CD4-positive, alpha-beta memory T cell (primary cell): ENCODE measurements at regions not wholly inside any gene's neighbourhood (a gene's known extent, or its start where the extent isn't known, plus 50 kb on each side); places are given as distances from the start of the nearest gene placed in this dataset.

Source experiments
- CTCF ChIA-PET: fragments of 350-600 bp; sonication (Branson Sonifier 250); formaldehyde crosslinking; loops from one replicate; lab custom pipeline; 2021; ENCODE audit warnings: inconsistent platforms; ENCODE audit not compliant: partially characterized antibody; lab: Charles Lee
- POLR2A ChIA-PET: fragments of 350-600 bp; sonication (Branson Sonifier 250); formaldehyde crosslinking; loops from one replicate; lab custom pipeline; 2021; ENCODE audit not compliant: partially characterized antibody; lab: Charles Lee
- DNase-seq, 5 donors: peaks; one replicate each; pipeline versions ENCODE4 v3.0.0 to v3.0.0-alpha.2; 2020 to 2022; ENCODE audit warnings: mixed read lengths in 1 of 5
- H3K27ac ChIP-seq: one replicate; pipeline ENCODE4 v1.7.0; 2013; ENCODE audit warnings: low read depth, low read length
- H3K27me3 ChIP-seq: 2 replicates; pipeline ENCODE4 v1.7.0; 2013; ENCODE audit warnings: mild to moderate bottlenecking, low read length, moderate library complexity; ENCODE audit not compliant: insufficient read depth
- H3K36me3 ChIP-seq: 2 replicates; pipeline ENCODE4 v1.7.0; 2013; ENCODE audit warnings: mild to moderate bottlenecking, low read length, moderate library complexity; ENCODE audit not compliant: insufficient read depth
- H3K4me1 ChIP-seq: 2 replicates; pipeline ENCODE4 v1.7.0; 2013; ENCODE audit warnings: mild to moderate bottlenecking, low read length, moderate library complexity; ENCODE audit not compliant: insufficient read depth
- H3K4me3 ChIP-seq, 2 donors: one replicate each; pipeline ENCODE4 v1.7.0; 2013; ENCODE audit warnings: low read length in 2 of 2, mild to moderate bottlenecking in 1 of 2
- H3K9me3 ChIP-seq, 2 donors: one replicate each; pipeline ENCODE4 v1.7.0; 2013; ENCODE audit warnings: low read length in 2 of 2, control low read depth in 1 of 2; ENCODE audit not compliant: control insufficient read depth in 1 of 2
- H3K27ac Mint-ChIP-seq, 7 donors: one replicate each; pipeline ENCODE4 v1.8.0; 2020 to 2021; ENCODE audit warnings: mixed read lengths in 7 of 7, mild to moderate bottlenecking in 6 of 7, inconsistent platforms in 3 of 7, moderate library complexity in 3 of 7
- H3K27me3 Mint-ChIP-seq, 2 donors: one replicate each; pipeline ENCODE4 v1.8.0; 2020 to 2021; ENCODE audit warnings: mixed read lengths in 2 of 2
- H3K36me3 Mint-ChIP-seq, 2 donors: one replicate each; pipeline ENCODE4 v1.8.0; 2020 to 2021; ENCODE audit warnings: mixed read lengths in 2 of 2, inconsistent platforms in 1 of 2, mild to moderate bottlenecking in 1 of 2
- H3K4me1 Mint-ChIP-seq, 4 donors: one replicate each; pipeline ENCODE4 v1.8.0; 2020 to 2021; ENCODE audit warnings: mixed read lengths in 4 of 4, mild to moderate bottlenecking in 1 of 4
- H3K4me3 Mint-ChIP-seq, 8 donors: one replicate each; pipeline ENCODE4 v1.8.0; 2020 to 2021; ENCODE audit warnings: mixed read lengths in 8 of 8, mild to moderate bottlenecking in 7 of 8, moderate library complexity in 6 of 8, inconsistent platforms in 3 of 8
- H3K9me3 Mint-ChIP-seq, 8 donors: one replicate each; pipeline ENCODE4 v1.8.0; 2020 to 2021; ENCODE audit warnings: mixed read lengths in 8 of 8, mild to moderate bottlenecking in 5 of 8, inconsistent platforms in 3 of 8, moderate library complexity in 1 of 8
- intact Hi-C: fragments of 100-400 bp; cut with micrococcal nuclease; formaldehyde crosslinking; loops from one replicate; pipeline ENCODE4 v1.15.1; 2023

GRCh38 chr2:236720974-236721540 is 151.4 kb downstream of the ACKR3 start:
- Histone ChIP-seq H3K27me3 (no peaks in the 10 kb centered on the region), H3K4me3 (no peak overlapping the region), H3K4me1 (no peaks in the 10 kb centered on the region), H3K36me3 (no peaks in the 10 kb centered on the region), H3K27ac (no peak overlapping the region), H3K9me3 (no peaks in the 10 kb centered on the region)
- peaks cover 4 to 15% of the 10 kb centered on the region in 2 donors for H3K27me3 Mint-ChIP-seq
- no peak for DNase-seq
- intact Hi-C loops: no loop called here
- H3K9me3 Mint-ChIP-seq: peaks cover 0 to 3% (median 0%) of the 10 kb centered on the region in 8 donors
- POLR2A ChIA-PET: no interaction called here
- no peak overlapping the region for H3K4me3 Mint-ChIP-seq
- H3K36me3 Mint-ChIP-seq: no peaks in the 10 kb centered on the region
- CTCF ChIA-PET: no interaction called here
- H3K4me1 Mint-ChIP-seq: no peaks in the 10 kb centered on the region
- no peak overlapping the region for H3K27ac Mint-ChIP-seq

GRCh38 chr2:236724200-236724599 is 154.6 kb downstream of the ACKR3 start:
- intact Hi-C loops: no loop called here
- no peak overlapping the region for H3K4me3 Mint-ChIP-seq
- H3K27me3 ChIP-seq: no peaks in the 10 kb centered on the region
- peaks cover 0 to 3% (median 0%) of the 10 kb centered on the region in 8 donors for H3K9me3 Mint-ChIP-seq
- H3K27ac ChIP-seq: no peak overlapping the region
- CTCF ChIA-PET: no interaction called here
- no peaks in the 10 kb centered on the region for H3K36me3 ChIP-seq
- no peak overlapping the region for H3K4me3 ChIP-seq
- H3K27me3 Mint-ChIP-seq: peaks cover 3 to 6% of the 10 kb centered on the region in 2 donors
- H3K4me1 ChIP-seq: no peaks in the 10 kb centered on the region
- no peak overlapping the region for H3K27ac Mint-ChIP-seq
- no peaks in the 10 kb centered on the region for H3K4me1 Mint-ChIP-seq
- no peak for DNase-seq
- H3K9me3 ChIP-seq: no peaks in the 10 kb centered on the region
- no peaks in the 10 kb centered on the region for H3K36me3 Mint-ChIP-seq
- POLR2A ChIA-PET: no interaction called here

GRCh38 chr2:236726701-236727450 is 157.3 kb downstream of the ACKR3 start:
- intact Hi-C loops: no loop called here
- POLR2A ChIA-PET: no interaction called here
- no peak for DNase-seq
- no peak overlapping the region for H3K4me3 Mint-ChIP-seq
- H3K36me3 Mint-ChIP-seq: no peaks in the 10 kb centered on the region
- H3K27ac Mint-ChIP-seq: no peak overlapping the region
- H3K36me3 ChIP-seq: no peaks in the 10 kb centered on the region
- no peaks in the 10 kb centered on the region for H3K9me3 ChIP-seq
- H3K9me3 Mint-ChIP-seq: no peaks in the 10 kb centered on the region
- H3K4me3 ChIP-seq: no peak overlapping the region
- peaks cover 3% of the 10 kb centered on the region in 2 donors for H3K27me3 Mint-ChIP-seq
- no peaks in the 10 kb centered on the region for H3K4me1 Mint-ChIP-seq
- H3K4me1 ChIP-seq: no peaks in the 10 kb centered on the region
- CTCF ChIA-PET: no interaction called here
- no peaks in the 10 kb centered on the region for H3K27me3 ChIP-seq
- no peak overlapping the region for H3K27ac ChIP-seq

- DNase-seq: no peak
- no peak overlapping the region for H3K27ac Mint-ChIP-seq
- H3K4me3 Mint-ChIP-seq: no peak overlapping the region
- no peak overlapping the region for H3K4me3 ChIP-seq
- no peaks in the 10 kb centered on the region for H3K9me3 Mint-ChIP-seq
- no peaks in the 10 kb centered on the region for H3K36me3 Mint-ChIP-seq
- no peak overlapping the region for H3K27ac ChIP-seq
- H3K27me3 ChIP-seq: no peaks in the 10 kb centered on the region
- no peaks in the 10 kb centered on the region for H3K4me1 Mint-ChIP-seq
- no peaks in the 10 kb centered on the region for H3K36me3 ChIP-seq
- H3K9me3 ChIP-seq: no peaks in the 10 kb centered on the region
- intact Hi-C loops: no loop called here
- no peaks in the 10 kb centered on the region for H3K4me1 ChIP-seq
- POLR2A ChIA-PET: no interaction called here
- CTCF ChIA-PET: no interaction called here
- H3K27me3 Mint-ChIP-seq: peaks cover 5 to 6% of the 10 kb centered on the region in 2 donors
These were observed 159.5 kb downstream of the ACKR3 start for GRCh38 chr2:236728916-236729670.

GRCh38 chr2:236730393-236730792 is 160.8 kb downstream of the ACKR3 start:
- POLR2A ChIA-PET: no interaction called here

GRCh38 chr2:236731767-236732580 is 162.3 kb downstream of the ACKR3 start:
- Mint-ChIP-seq H3K4me3 (no peak overlapping the region), H3K4me1 (no peaks in the 10 kb centered on the region), H3K9me3 (peaks cover 0 to 2% (median 0%) of the 10 kb centered on the region in 8 donors), H3K27ac (no peak overlapping the region), H3K36me3 (no peaks in the 10 kb centered on the region), H3K27me3 (peaks cover 6 to 8% of the 10 kb centered on the region in 2 donors)
- H3K36me3 ChIP-seq: no peaks in the 10 kb centered on the region
- H3K27me3 ChIP-seq: no peaks in the 10 kb centered on the region
- no peaks in the 10 kb centered on the region for H3K9me3 ChIP-seq
- ChIA-PET CTCF (no interaction called here), POLR2A (no interaction called here)
- no peak overlapping the region for H3K27ac ChIP-seq
- intact Hi-C loops: no loop called here
- DNase-seq: no peak
- no peak overlapping the region for H3K4me3 ChIP-seq
- H3K4me1 ChIP-seq: no peaks in the 10 kb centered on the region

More at GRCh38 chr2:236730393-236730792, 160.8 kb downstream of the ACKR3 start:
- Histone ChIP-seq H3K4me1 (no peaks in the 10 kb centered on the region), H3K27ac (no peak overlapping the region), H3K27me3 (no peaks in the 10 kb centered on the region), H3K4me3 (no peak overlapping the region), H3K9me3 (no peaks in the 10 kb centered on the region), H3K36me3 (no peaks in the 10 kb centered on the region)
- intact Hi-C loops: no loop called here
- no peak for DNase-seq
- no peak overlapping the region for H3K27ac Mint-ChIP-seq
- H3K27me3 Mint-ChIP-seq: peaks cover 6 to 7% of the 10 kb centered on the region in 2 donors
- no peaks in the 10 kb centered on the region for H3K36me3 Mint-ChIP-seq
- CTCF ChIA-PET: no interaction called here
- no peaks in the 10 kb centered on the region for H3K4me1 Mint-ChIP-seq
- H3K9me3 Mint-ChIP-seq: no peaks in the 10 kb centered on the region
- H3K4me3 Mint-ChIP-seq: no peak overlapping the region

GRCh38 chr2:236733156-236733555 is 163.5 kb downstream of the ACKR3 start:
- H3K9me3 ChIP-seq: no peaks in the 10 kb centered on the region
- no peak for DNase-seq
- no peak overlapping the region for H3K4me3 Mint-ChIP-seq
- intact Hi-C loops: no loop called here
- no peaks in the 10 kb centered on the region for H3K27me3 ChIP-seq
- H3K27ac Mint-ChIP-seq: no peak overlapping the region
- no peaks in the 10 kb centered on the region for H3K4me1 Mint-ChIP-seq
- H3K27ac ChIP-seq: no peak overlapping the region
- no peaks in the 10 kb centered on the region for H3K36me3 Mint-ChIP-seq
- H3K36me3 ChIP-seq: no peaks in the 10 kb centered on the region
- H3K4me3 ChIP-seq: no peak overlapping the region
- no peaks in the 10 kb centered on the region for H3K4me1 ChIP-seq
- CTCF ChIA-PET: no interaction called here
- POLR2A ChIA-PET: no interaction called here
- H3K27me3 Mint-ChIP-seq: peaks cover 6 to 8% of the 10 kb centered on the region in 2 donors
- H3K9me3 Mint-ChIP-seq: peaks cover 0 to 2% (median 0%) of the 10 kb centered on the region in 8 donors
